ENCODE measurements at regions not wholly inside any gene's neighbourhood (a gene's known extent, or its start where the extent isn't known, plus 50 kb on each side); places are given as distances from the start of the nearest gene placed in this dataset.

- TF ChIP-seq CTCF (conservative IDR thresholded peaks at IDR 0.05) (no peak), EZH2 (IDR thresholded peaks at IDR 0.05; ENCODE audit: low read depth) (no peak)
Measured at GRCh38 chr2:66667301-66667700, 232.4 kb downstream of the MEIS1 start.
